A673 (cell line): ENCODE measurements at regions not wholly inside any gene's neighbourhood (a gene's known extent, or its start where the extent isn't known, plus 50 kb on each side); places are given as distances from the start of the nearest gene placed in this dataset.

Experiments used
- BruUV-seq: library from RNA; stranded (reverse); fragments of 400-500 nt; replicated peaks from 2 replicates; lab custom pipeline; 2021; lab: Mats Ljungman, UMichigan
- CTCF ChIA-PET: fragments of 300-600 bp; sonication (Branson Sonifier 250); formaldehyde crosslinking; loops from one replicate; lab custom pipeline; 2022; ENCODE audit warnings: antibody characterized with exemption; lab: Charles Lee
- POLR2A ChIA-PET: fragments of 300-600 bp; sonication (Branson Sonifier 250); formaldehyde crosslinking; loops from one replicate; lab custom pipeline; 2022; ENCODE audit warnings: antibody characterized with exemption; ENCODE audit not compliant: low non-redundant PET; lab: Charles Lee
- DNase-seq: peaks from one replicate; pipeline ENCODE4 v3.0.0-alpha.2; 2015; ENCODE audit warnings: low spot score
- H3K27ac ChIP-seq: fragments of 200-600 bp; sonication (generic); 2 replicates; pipeline ENCODE4 v1.5.1; 2016; ENCODE audit warnings: mixed run types, low read depth, mild to moderate bottlenecking, mixed read lengths, antibody characterized with exemption, low read length; ENCODE audit not compliant: poor library complexity, severe bottlenecking
- H3K27me3 ChIP-seq: fragments of 200-600 bp; sonication (generic); replicated peaks from 2 replicates; pipeline ENCODE4 v1.6.1; 2017; ENCODE audit warnings: mixed run types, low read depth, mild to moderate bottlenecking, mixed read lengths, antibody characterized with exemption, low read length; ENCODE audit not compliant: insufficient read depth, poor library complexity
- H3K36me3 ChIP-seq: fragments of 200-600 bp; sonication (generic); 2 replicates; pipeline ENCODE4 v1.6.1; 2016; ENCODE audit warnings: mixed run types, mild to moderate bottlenecking, mixed read lengths, antibody characterized with exemption, low read length; ENCODE audit not compliant: insufficient read depth, poor library complexity, severe bottlenecking
- H3K4me1 ChIP-seq: fragments of 200-600 bp; sonication (generic); 2 replicates; pipeline ENCODE4 v1.6.1; 2017; ENCODE audit warnings: mixed run types, mild to moderate bottlenecking, mixed read lengths, antibody characterized with exemption, low read length; ENCODE audit not compliant: insufficient read depth, poor library complexity, severe bottlenecking
- H3K4me3 ChIP-seq: fragments of 200-600 bp; sonication (generic); 2 replicates; pipeline ENCODE4 v1.5.1; 2016; ENCODE audit warnings: low read depth, mixed run types, mild to moderate bottlenecking, mixed read lengths, low read length; ENCODE audit not compliant: poor library complexity, severe bottlenecking
- H3K9me3 ChIP-seq: fragments of 200-600 bp; sonication (generic); 2 replicates; pipeline ENCODE4 v1.6.1; 2016; ENCODE audit warnings: mixed run types, low read depth, mild to moderate bottlenecking, mixed read lengths, antibody characterized with exemption, low read length; ENCODE audit not compliant: poor library complexity, severe bottlenecking
- CTCF ChIP-seq: fragments of 300-800, 200-600 bp; sonication (generic); conservative IDR thresholded peaks from 2 replicates; pipeline ENCODE4 v1.5.1; 2017; ENCODE audit warnings: low read depth, mild to moderate bottlenecking, antibody characterized with exemption, low read length, moderate library complexity, mixed read lengths
- EZH2 ChIP-seq: fragments of 200-600 bp; sonication (generic); IDR thresholded peaks from 2 replicates; pipeline ENCODE4 v1.6.1; 2017; ENCODE audit warnings: borderline replicate concordance, low read depth, mild to moderate bottlenecking, mixed read lengths, antibody characterized with exemption, low read length; ENCODE audit not compliant: poor library complexity, severe bottlenecking
- intact Hi-C: fragments of 100-400 bp; cut with micrococcal nuclease; formaldehyde crosslinking; loops from one replicate; pipeline ENCODE4 v1.10.0; 2022; ENCODE audit not compliant: unreplicated experiment

GRCh38 chr2:235394278-235394828 is 99.5 kb upstream of the AGAP1 start:
- BruUV-seq = no TSS peak
- intact Hi-C loops = no loop called here

GRCh38 chr2:235396071-235396846 is 97.6 kb upstream of the AGAP1 start:
- no TSS peak for BruUV-seq
- CTCF ChIA-PET = interaction anchor here (0.7 kb wide), 1 partner anchor 17 kb away, joined by 3 read pairs; no protein-coding TSS in a partner anchor
- H3K4me3 ChIP-seq = no peak overlapping the region
- no peaks in the 10 kb centered on the region for H3K27me3 ChIP-seq
- DNase-seq = no peak
- no peak overlapping the region for H3K27ac ChIP-seq
- H3K4me1 ChIP-seq = no peaks in the 10 kb centered on the region
- H3K36me3 ChIP-seq = no peaks in the 10 kb centered on the region
- POLR2A ChIA-PET = no interaction called here
- H3K9me3 ChIP-seq = no peaks in the 10 kb centered on the region
- intact Hi-C loops = no loop called here
- TF ChIP-seq EZH2 (no peak), CTCF (no peak)

More at GRCh38 chr2:235394278-235394828, 99.5 kb upstream of the AGAP1 start:
- Histone ChIP-seq H3K27ac (no peak overlapping the region), H3K36me3 (no peaks in the 10 kb centered on the region), H3K9me3 (no peaks in the 10 kb centered on the region), H3K4me3 (no peak overlapping the region), H3K4me1 (no peaks in the 10 kb centered on the region), H3K27me3 (no peaks in the 10 kb centered on the region)
- TF ChIP-seq EZH2 = no peak
- TF ChIP-seq CTCF = no peak
- DNase-seq = no peak
- ChIA-PET POLR2A (no interaction called here), CTCF (no interaction called here)

- no peaks in the 10 kb centered on the region for H3K36me3 ChIP-seq
- no peak overlapping the region for H3K27ac ChIP-seq
- H3K4me1 ChIP-seq = peaks cover 5% of the 10 kb centered on the region
- no TSS peak for BruUV-seq
- DNase-seq = no peak
- ChIA-PET POLR2A (interaction anchor here (0.5 to 0.6 kb wide), 2 partner anchors 33 to 43 kb away, joined by 3 to 8 read pairs; no protein-coding TSS in a partner anchor), CTCF (no interaction called here)
- TF ChIP-seq CTCF = no peak
- TF ChIP-seq EZH2 = no peak
- no peaks in the 10 kb centered on the region for H3K9me3 ChIP-seq
- intact Hi-C loops = no loop called here
- no peak overlapping the region for H3K4me3 ChIP-seq
- H3K27me3 ChIP-seq = no peaks in the 10 kb centered on the region
These were observed 95.5 kb upstream of the AGAP1 start for GRCh38 chr2:235398321-235398720.
